Skeletal muscle tissue (tissue), 3 donors: ENCODE measurements at regions not wholly inside any gene's neighbourhood (a gene's known extent, or its start where the extent isn't known, plus 50 kb on each side); places are given as distances from the start of the nearest gene placed in this dataset.

Source experiments
- H3K27ac ChIP-seq: one replicate; pipeline ENCODE4 v1.7.0; 2013; ENCODE audit warnings: mild to moderate bottlenecking, low read depth, low read length, inconsistent platforms
- H3K27me3 ChIP-seq, 3 donors: one replicate each; pipeline ENCODE4 v1.7.0; 2013; ENCODE audit warnings: low read length in 3 of 3; ENCODE audit not compliant: control insufficient read depth in 3 of 3, insufficient read depth in 3 of 3
- H3K36me3 ChIP-seq, 3 donors: one replicate each; pipeline ENCODE4 v1.7.0; 2013; ENCODE audit warnings: low read length in 3 of 3; ENCODE audit not compliant: control insufficient read depth in 3 of 3, insufficient read depth in 3 of 3
- H3K4me1 ChIP-seq, 3 donors: one replicate each; pipeline ENCODE4 v1.7.0; 2013; ENCODE audit warnings: low read length in 3 of 3, mild to moderate bottlenecking in 3 of 3; ENCODE audit not compliant: control insufficient read depth in 3 of 3, insufficient read depth in 3 of 3
- H3K4me3 ChIP-seq, 3 donors: one replicate each; pipeline ENCODE4 v1.7.0; 2013; ENCODE audit warnings: low read length in 3 of 3
- H3K9ac ChIP-seq, 3 donors: one replicate each; pipeline ENCODE4 v1.7.0; 2013; ENCODE audit warnings: low read length in 3 of 3, mild to moderate bottlenecking in 3 of 3, moderate library complexity in 2 of 3, low read depth in 1 of 3
- H3K9me3 ChIP-seq, 3 donors: one replicate each; pipeline ENCODE4 v1.7.0; 2013; ENCODE audit warnings: low read length in 3 of 3; ENCODE audit not compliant: control insufficient read depth in 3 of 3
- donor health status: Osteomylitis.

GRCh38 chr20:7137395-7138151 is 370.1 kb downstream of the BMP2 start:
- H3K27me3 ChIP-seq: no peaks in the 10 kb centered on the region
- H3K27ac ChIP-seq: no peak overlapping the region
- no peaks in the 10 kb centered on the region for H3K4me1 ChIP-seq
- no peaks in the 10 kb centered on the region for H3K9me3 ChIP-seq
- H3K4me3 ChIP-seq: no peak overlapping the region
- H3K9ac ChIP-seq: no peak overlapping the region
- no peaks in the 10 kb centered on the region for H3K36me3 ChIP-seq

- Histone ChIP-seq H3K9me3 (no peaks in the 10 kb centered on the region), H3K36me3 (no peaks in the 10 kb centered on the region), H3K4me3 (no peak overlapping the region), H3K9ac (no peak overlapping the region), H3K27ac (no peak overlapping the region), H3K4me1 (no peaks in the 10 kb centered on the region), H3K27me3 (no peaks in the 10 kb centered on the region)
These were observed 377.0 kb downstream of the BMP2 start for GRCh38 chr20:7144464-7144863.

DNA sequence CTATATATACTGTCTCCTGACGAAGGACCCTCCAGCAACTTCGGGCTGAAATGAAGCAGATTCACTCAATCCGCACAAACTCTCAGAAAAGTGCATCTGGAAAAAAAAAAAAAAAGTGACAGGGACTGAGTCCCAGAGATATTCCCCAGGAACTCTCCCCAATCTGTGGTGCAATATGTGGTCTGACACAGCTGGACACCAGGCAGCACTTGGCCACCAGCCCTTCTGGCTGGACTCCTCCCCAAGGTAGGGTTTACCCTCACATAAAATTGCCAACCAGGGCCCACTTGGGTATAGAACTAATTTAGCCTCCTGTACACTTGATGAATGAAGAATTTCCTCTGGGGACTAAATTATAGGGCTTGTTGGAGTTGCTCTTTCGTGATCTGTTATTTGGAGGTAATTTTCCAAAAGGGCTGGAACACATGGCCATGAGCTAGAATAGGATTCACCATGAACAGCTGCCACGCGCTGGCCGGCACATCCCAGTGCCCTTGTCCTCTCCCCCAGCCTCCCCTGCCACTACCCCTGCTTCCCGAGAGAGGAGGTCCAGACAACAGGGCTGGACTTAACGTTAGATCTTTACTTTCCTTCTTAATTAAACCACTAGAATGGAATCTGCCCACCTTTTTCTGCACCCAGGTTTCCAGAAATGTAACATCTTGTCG is 379.2 kb downstream of the BMP2 start:
- Histone ChIP-seq H3K4me3 (no peak overlapping the region), H3K27me3 (no peaks in the 10 kb centered on the region), H3K9me3 (no peaks in the 10 kb centered on the region), H3K4me1 (no peaks in the 10 kb centered on the region), H3K9ac (no peak overlapping the region), H3K27ac (no peak overlapping the region), H3K36me3 (no peaks in the 10 kb centered on the region)

GRCh38 chr20:7147220-7147601 is 379.7 kb downstream of the BMP2 start:
- Histone ChIP-seq H3K27me3 (no peaks in the 10 kb centered on the region), H3K4me3 (no peak overlapping the region), H3K4me1 (no peaks in the 10 kb centered on the region), H3K9ac (no peak overlapping the region), H3K36me3 (no peaks in the 10 kb centered on the region), H3K27ac (no peak overlapping the region), H3K9me3 (no peaks in the 10 kb centered on the region)

DNA sequence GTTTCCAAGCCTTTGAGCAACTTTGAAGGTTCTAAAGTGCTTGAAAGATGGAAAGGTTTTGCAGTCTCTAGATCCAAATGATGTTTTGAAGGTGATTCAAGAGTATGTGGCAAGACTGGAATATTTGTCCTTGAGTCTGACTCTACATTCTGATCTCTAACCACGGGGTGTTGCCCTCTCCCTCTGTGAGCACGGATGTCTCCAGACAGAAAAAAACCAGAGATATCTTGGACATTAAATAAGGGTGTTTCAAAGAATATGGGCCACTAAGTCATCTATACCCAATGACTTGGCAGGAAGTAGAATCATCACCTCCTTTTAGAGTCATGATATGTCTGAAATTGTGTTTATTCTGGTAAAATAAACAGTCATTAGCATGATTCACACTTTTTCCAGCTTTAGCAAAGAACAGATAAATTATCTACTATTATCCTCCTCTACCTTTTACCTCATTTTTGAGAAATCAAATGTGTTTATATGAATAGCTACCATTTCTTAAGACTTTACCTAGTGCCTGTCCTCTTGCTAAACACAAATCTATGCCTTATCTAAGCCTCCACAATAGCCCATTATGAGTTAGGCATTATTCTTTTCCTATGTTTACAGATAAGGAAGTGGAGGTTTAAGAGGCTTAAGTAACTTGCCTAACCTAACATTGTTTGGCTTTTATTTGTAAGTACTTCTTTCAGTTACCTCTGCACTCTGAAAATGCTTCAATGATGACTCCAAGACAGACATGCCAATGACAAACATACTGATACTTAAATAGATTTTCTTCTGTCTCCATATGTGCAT is 384.4 kb downstream of the BMP2 start:
- Histone ChIP-seq H3K4me1 (no peaks in the 10 kb centered on the region), H3K9ac (no peak overlapping the region), H3K9me3 (no peaks in the 10 kb centered on the region), H3K36me3 (no peaks in the 10 kb centered on the region), H3K27me3 (no peaks in the 10 kb centered on the region), H3K4me3 (no peak overlapping the region), H3K27ac (no peak overlapping the region)

- Histone ChIP-seq H3K36me3 (no peaks in the 10 kb centered on the region), H3K9me3 (no peaks in the 10 kb centered on the region), H3K27ac (no peak overlapping the region), H3K4me3 (no peak overlapping the region), H3K4me1 (no peaks in the 10 kb centered on the region), H3K9ac (no peak overlapping the region), H3K27me3 (no peaks in the 10 kb centered on the region)
These were observed 387.8 kb downstream of the BMP2 start for GRCh38 chr20:7155282-7155681.

DNA sequence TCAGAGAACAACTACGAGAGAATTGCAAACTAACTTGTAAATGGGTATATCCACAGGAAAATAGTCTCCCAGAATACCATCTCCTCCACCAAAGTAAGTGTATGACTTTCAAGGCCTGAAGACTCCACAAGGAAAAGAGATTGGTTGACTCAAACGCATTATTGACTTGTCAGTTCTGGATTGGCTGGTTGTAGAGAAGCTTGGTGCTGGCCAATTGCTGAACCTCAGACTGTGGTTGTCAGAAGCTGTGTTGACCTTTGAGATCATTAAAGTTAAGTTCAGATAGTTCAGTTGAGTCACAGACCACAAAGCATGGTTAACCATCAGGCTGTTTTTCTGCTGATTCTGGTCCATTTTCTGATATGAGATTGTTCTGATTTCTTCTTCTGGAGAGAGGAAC is 388.3 kb downstream of the BMP2 start:
- no peaks in the 10 kb centered on the region for H3K36me3 ChIP-seq
- no peak overlapping the region for H3K27ac ChIP-seq
- H3K4me1 ChIP-seq: no peaks in the 10 kb centered on the region
- H3K9ac ChIP-seq: no peak overlapping the region
- no peaks in the 10 kb centered on the region for H3K9me3 ChIP-seq
- H3K27me3 ChIP-seq: no peaks in the 10 kb centered on the region
- no peak overlapping the region for H3K4me3 ChIP-seq

DNA sequence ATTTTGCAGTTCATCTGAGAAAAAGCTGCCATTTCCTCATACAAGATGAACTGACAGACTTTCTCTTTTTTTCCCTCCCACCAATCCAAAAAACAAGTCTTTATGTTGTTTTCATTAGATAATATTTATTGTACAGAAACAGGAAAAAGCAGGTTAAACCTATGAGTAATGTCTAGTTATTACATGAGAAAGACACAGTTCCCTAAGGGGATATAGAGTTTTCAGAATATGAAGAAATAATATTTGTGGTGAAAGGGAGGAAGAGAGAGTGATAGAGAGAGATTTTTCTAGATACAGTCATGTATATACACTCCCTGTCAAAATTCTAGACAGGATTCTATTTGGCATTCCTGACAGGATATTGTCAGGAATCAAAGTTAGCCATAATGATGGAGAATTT is 392.4 kb downstream of the BMP2 start:
- Histone ChIP-seq H3K9me3 (no peaks in the 10 kb centered on the region), H3K4me1 (no peaks in the 10 kb centered on the region), H3K36me3 (no peaks in the 10 kb centered on the region), H3K4me3 (no peak overlapping the region), H3K27ac (no peak overlapping the region), H3K27me3 (no peaks in the 10 kb centered on the region), H3K9ac (no peak overlapping the region)

- no peaks in the 10 kb centered on the region for H3K4me1 ChIP-seq
- H3K36me3 ChIP-seq: no peaks in the 10 kb centered on the region
- H3K4me3 ChIP-seq: no peak overlapping the region
- no peaks in the 10 kb centered on the region for H3K9me3 ChIP-seq
- H3K27me3 ChIP-seq: no peaks in the 10 kb centered on the region
- H3K27ac ChIP-seq: no peak overlapping the region
- no peak overlapping the region for H3K9ac ChIP-seq
These were observed 394.2 kb downstream of the BMP2 start for GRCh38 chr20:7161690-7162089.

DNA sequence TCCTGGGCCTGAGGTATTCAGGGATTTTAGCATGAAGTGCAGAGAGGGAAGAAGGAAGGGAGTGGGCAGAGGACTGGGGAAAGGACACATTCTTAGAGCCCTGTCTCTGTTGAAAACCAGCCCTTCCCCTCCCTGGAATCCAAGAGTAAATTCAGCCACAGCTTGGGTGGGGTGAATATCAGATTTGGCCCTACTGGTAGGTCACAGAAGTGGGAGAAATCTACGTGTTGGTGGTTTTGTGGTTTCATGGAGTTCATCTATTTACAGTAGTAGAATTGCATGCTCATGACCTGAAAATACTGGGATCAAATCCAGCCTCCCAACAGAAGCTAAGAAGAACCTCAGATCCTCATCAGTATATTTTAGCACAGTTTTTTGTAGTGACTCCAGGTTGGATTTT is 404.4 kb downstream of the BMP2 start:
- H3K4me1 ChIP-seq: no peaks in the 10 kb centered on the region
- H3K9ac ChIP-seq: no peak overlapping the region
- no peaks in the 10 kb centered on the region for H3K27me3 ChIP-seq
- H3K4me3 ChIP-seq: no peak overlapping the region
- no peak overlapping the region for H3K27ac ChIP-seq
- no peaks in the 10 kb centered on the region for H3K36me3 ChIP-seq
- no peaks in the 10 kb centered on the region for H3K9me3 ChIP-seq
